SK-N-SH (cell line): ENCODE measurements at regions not wholly inside any gene's neighbourhood (a gene's known extent, or its start where the extent isn't known, plus 50 kb on each side); places are given as distances from the start of the nearest gene placed in this dataset.

ENCODE experiments used
- CTCF ChIP-seq: fragments of 200-600 bp; sonication (generic); IDR thresholded peaks from 2 replicates; pipeline ENCODE4 v1.6.1; 2017; ENCODE audit warnings: antibody characterized with exemption, mild to moderate bottlenecking, moderate library complexity
- EP300 ChIP-seq, 2 experiments: IDR thresholded peaks; 2 replicates each; pipeline versions ENCODE4 v1.4.0 to v1.6.1; 2012; ENCODE audit warnings: borderline replicate concordance in 1 of 2, low read depth in 1 of 2, low read length in 1 of 2
- EZH2phosphoT487 ChIP-seq: fragments of 200-600 bp; sonication (generic); IDR thresholded peaks from 2 replicates; pipeline ENCODE4 v1.6.1; 2017; ENCODE audit warnings: low read depth, mixed run types, mild to moderate bottlenecking, antibody characterized with exemption, moderate library complexity, borderline replicate concordance
- FOXM1 ChIP-seq: IDR thresholded peaks from 2 replicates; pipeline ENCODE4 v1.4.0; 2012; ENCODE audit warnings: low read depth, mild to moderate bottlenecking
- GABPA ChIP-seq: IDR thresholded peaks from 2 replicates; pipeline ENCODE4 v1.4.0; 2012; ENCODE audit warnings: low read depth, mild to moderate bottlenecking
- MAX ChIP-seq: IDR thresholded peaks from 2 replicates; pipeline ENCODE4 v1.4.0; 2012; ENCODE audit warnings: low read depth
- NFIC ChIP-seq: IDR thresholded peaks from 2 replicates; pipeline ENCODE4 v1.4.0; 2012; ENCODE audit warnings: borderline replicate concordance
- REST ChIP-seq: IDR thresholded peaks from 2 replicates; pipeline ENCODE4 v1.6.1; 2012; ENCODE audit warnings: mild to moderate bottlenecking, low read depth, low read length, moderate library complexity
- SIN3A ChIP-seq: IDR thresholded peaks from 2 replicates; pipeline ENCODE4 v1.6.1; 2012; ENCODE audit warnings: low read depth, mild to moderate bottlenecking, low read length, moderate library complexity, borderline replicate concordance
- TAF1 ChIP-seq: IDR thresholded peaks from 2 replicates; pipeline ENCODE4 v1.6.1; 2012; ENCODE audit warnings: low read depth, mild to moderate bottlenecking, low read length, moderate library complexity, borderline replicate concordance
- USF1 ChIP-seq: IDR thresholded peaks from 2 replicates; pipeline ENCODE4 v1.4.0; 2012; ENCODE audit warnings: low read depth, borderline replicate concordance
- USF2 ChIP-seq: fragments of 150-350 bp; IDR thresholded peaks from 2 replicates; pipeline ENCODE4 v1.6.1; 2017; ENCODE audit warnings: antibody characterized with exemption, low read length, low read depth, borderline replicate concordance

- TF ChIP-seq USF2 (no peak), CTCF (no peak), MAX (no peak), GABPA (no peak), FOXM1 (no peak), EZH2phosphoT487 (no peak), EP300 (IDR thresholded peaks at IDR 0.05; ENCODE audit: borderline replicate concordance in 1 of 2, low read depth in 1 of 2, low read length in 1 of 2) (no peak), TAF1 (no peak), REST (no peak), SIN3A (no peak), NFIC (no peak), USF1 (no peak)
Observed at GRCh38 chr18:43797347-43797746, 520.1 kb upstream of the SYT4 start.
